H54 (cell line): ENCODE measurements at regions not wholly inside any gene's neighbourhood (a gene's known extent, or its start where the extent isn't known, plus 50 kb on each side); places are given as distances from the start of the nearest gene placed in this dataset.

Experiments used
- DNase-seq: peaks from one replicate; pipeline ENCODE4 v3.0.0; 2011; ENCODE audit warnings: low spot score, mixed read lengths; ENCODE audit not compliant: insufficient read length
- FAIRE-seq: peaks from 3 replicates; lab custom pipeline; 2011; peaks lifted over from hg19 to GRCh38; lab: Jason Lieb, UNC
- POLR2A ChIP-seq: IDR thresholded peaks from 2 replicates; pipeline ENCODE4 v1.6.1; 2011; ENCODE audit warnings: low read depth, mild to moderate bottlenecking, low read length

GRCh38 chr1:238489006-238489405 lies 598.3 kb upstream of the ZP4 start:
- no peak for TF ChIP-seq POLR2A
- FAIRE-seq (no peak), DNase-seq (no peak)

GRCh38 chr1:238488401-238488800 lies 597.7 kb upstream of the ZP4 start:
- no peak for TF ChIP-seq POLR2A
- no peak for FAIRE-seq
- DNase-seq, result no peak

- TF ChIP-seq POLR2A, result no peak
- DNase-seq (no peak), FAIRE-seq (no peak)
Measured at GRCh38 chr1:238487931-238488330, 597.2 kb upstream of the ZP4 start.

GRCh38 chr1:238485912-238486209 lies 595.1 kb upstream of the ZP4 start:
- no peak for DNase-seq
- TF ChIP-seq POLR2A, result peak; percentile 30; the same call in 1 of the 2 replicates
- no peak for FAIRE-seq

- DNase-seq, result no peak
- peak; percentile 52; the same call in 1 of the 2 replicates for TF ChIP-seq POLR2A
- FAIRE-seq, result no peak
Measured at GRCh38 chr1:238485057-238485911, 594.6 kb upstream of the ZP4 start.

GRCh38 chr1:238484121-238484520 lies 593.4 kb upstream of the ZP4 start:
- DNase-seq (no peak), FAIRE-seq (no peak)
- no peak for TF ChIP-seq POLR2A

GRCh38 chr1:238476841-238477240 lies 586.1 kb upstream of the ZP4 start:
- FAIRE-seq (no peak), DNase-seq (no peak)
- TF ChIP-seq POLR2A, result no peak

GRCh38 chr1:238475712-238476111 lies 585.0 kb upstream of the ZP4 start:
- TF ChIP-seq POLR2A, result no peak
- no peak for FAIRE-seq
- DNase-seq, result no peak

- DNase-seq (no peak), FAIRE-seq (no peak)
- no peak for TF ChIP-seq POLR2A
Measured at GRCh38 chr1:238474263-238474662, 583.5 kb upstream of the ZP4 start.

GRCh38 chr1:238469146-238469631 lies 578.5 kb upstream of the ZP4 start:
- TF ChIP-seq POLR2A, result no peak
- DNase-seq (no peak), FAIRE-seq (peak; percentile 90)

GRCh38 chr1:238468068-238468467 lies 577.3 kb upstream of the ZP4 start:
- no peak for FAIRE-seq
- TF ChIP-seq POLR2A, result no peak
- no peak for DNase-seq

GRCh38 chr1:238466459-238466858 lies 575.7 kb upstream of the ZP4 start:
- DNase-seq, result no peak
- no peak for TF ChIP-seq POLR2A
- FAIRE-seq, result no peak

GRCh38 chr1:238465449-238465848 lies 574.7 kb upstream of the ZP4 start:
- TF ChIP-seq POLR2A, result no peak
- FAIRE-seq (no peak), DNase-seq (no peak)

- TF ChIP-seq POLR2A, result no peak
- no peak for DNase-seq
- FAIRE-seq, result no peak
Measured at GRCh38 chr1:238458899-238459298, 568.2 kb upstream of the ZP4 start.

GRCh38 chr1:238457610-238458009 lies 566.9 kb upstream of the ZP4 start:
- DNase-seq (no peak), FAIRE-seq (no peak)
- no peak for TF ChIP-seq POLR2A
